GM11168 (cell line): ENCODE measurements at regions not wholly inside any gene's neighbourhood (a gene's known extent, or its start where the extent isn't known, plus 50 kb on each side); places are given as distances from the start of the nearest gene placed in this dataset.
"Not testable (repeated sequence)": the region's sequence is repeated elsewhere in the genome, so short reads cannot be mapped to it uniquely, and the experiment has no call there.

Experiments used
- in situ Hi-C: fragments of 300-500 bp; cut with MboI; formaldehyde crosslinking; loops from one replicate; pipeline ENCODE4 v1.12.0; 2022; ENCODE audit warnings: low sequenced_read_pairs; ENCODE audit not compliant: unreplicated experiment

- in situ Hi-C loops, result loop anchor here (25.0 kb wide), 1 partner anchor 255 kb away; no protein-coding TSS in a partner anchor
Observed at GRCh38 chr4:67342291-67342690, 203.0 kb downstream of the CENPC start.

DNA sequence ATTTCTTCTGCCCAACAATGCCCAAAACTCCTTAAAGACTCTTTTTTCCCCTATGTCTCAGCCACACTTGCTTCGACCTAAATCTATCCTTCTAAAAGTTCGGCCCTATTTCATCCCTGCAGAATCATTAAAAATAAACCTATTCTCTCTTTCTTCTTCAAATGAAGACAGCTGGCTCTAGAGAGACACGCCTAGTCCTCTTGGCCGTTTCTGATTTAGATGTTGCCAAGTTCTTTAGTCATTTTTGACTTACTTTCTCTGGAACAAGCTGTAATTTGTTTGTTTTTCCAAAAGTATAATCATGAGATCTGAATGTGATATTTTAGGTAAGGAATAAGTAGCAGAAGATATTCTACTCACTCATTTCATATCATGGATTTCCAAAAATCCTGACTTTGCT, 211.6 kb downstream of the CENPC start:
- in situ Hi-C loops, result loop anchor here (25.0 kb wide), 1 partner anchor 246 kb away; no protein-coding TSS in a partner anchor

- in situ Hi-C loops, result loop anchor here (25.0 kb wide), 1 partner anchor 245 kb away; no protein-coding TSS in a partner anchor
Observed at GRCh38 chr4:67332627-67333026, 212.7 kb downstream of the CENPC start.

DNA sequence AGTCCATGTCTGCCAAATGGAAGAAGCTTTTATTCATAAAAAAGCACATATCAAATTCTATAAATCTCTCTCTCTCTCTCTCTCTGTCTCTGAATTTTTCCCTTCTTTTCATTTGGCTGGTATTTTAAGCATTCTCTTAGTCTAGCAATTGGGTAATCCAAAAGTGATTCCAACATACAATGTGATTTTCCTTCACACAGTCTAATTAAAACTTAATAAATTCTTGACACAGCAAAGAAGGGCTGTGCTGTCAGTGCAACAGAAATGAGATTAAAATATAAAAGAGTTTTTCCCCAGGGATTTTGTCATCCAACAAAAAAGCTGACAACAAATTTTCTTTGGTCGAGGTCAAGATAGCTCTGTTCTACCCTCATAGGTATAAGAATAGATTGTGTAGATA, 216.9 kb downstream of the CENPC start:
- in situ Hi-C loops, result loop anchor here (25.0 kb wide), 1 partner anchor 241 kb away; no protein-coding TSS in a partner anchor

DNA sequence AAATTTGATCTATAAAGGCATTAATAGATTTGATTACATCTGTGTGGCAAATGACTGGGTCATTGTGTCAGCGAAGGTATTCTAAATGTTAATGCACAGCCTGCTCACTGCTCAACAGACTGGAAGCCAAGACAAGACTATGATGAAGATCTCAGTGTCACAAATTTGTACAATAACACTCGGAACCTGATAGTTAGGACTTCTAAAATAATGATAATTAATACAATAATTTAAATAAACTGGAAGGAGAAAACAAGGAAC, 217.4 kb downstream of the CENPC start:
- in situ Hi-C loops, result loop anchor here (25.0 kb wide), 1 partner anchor 241 kb away; no protein-coding TSS in a partner anchor

DNA sequence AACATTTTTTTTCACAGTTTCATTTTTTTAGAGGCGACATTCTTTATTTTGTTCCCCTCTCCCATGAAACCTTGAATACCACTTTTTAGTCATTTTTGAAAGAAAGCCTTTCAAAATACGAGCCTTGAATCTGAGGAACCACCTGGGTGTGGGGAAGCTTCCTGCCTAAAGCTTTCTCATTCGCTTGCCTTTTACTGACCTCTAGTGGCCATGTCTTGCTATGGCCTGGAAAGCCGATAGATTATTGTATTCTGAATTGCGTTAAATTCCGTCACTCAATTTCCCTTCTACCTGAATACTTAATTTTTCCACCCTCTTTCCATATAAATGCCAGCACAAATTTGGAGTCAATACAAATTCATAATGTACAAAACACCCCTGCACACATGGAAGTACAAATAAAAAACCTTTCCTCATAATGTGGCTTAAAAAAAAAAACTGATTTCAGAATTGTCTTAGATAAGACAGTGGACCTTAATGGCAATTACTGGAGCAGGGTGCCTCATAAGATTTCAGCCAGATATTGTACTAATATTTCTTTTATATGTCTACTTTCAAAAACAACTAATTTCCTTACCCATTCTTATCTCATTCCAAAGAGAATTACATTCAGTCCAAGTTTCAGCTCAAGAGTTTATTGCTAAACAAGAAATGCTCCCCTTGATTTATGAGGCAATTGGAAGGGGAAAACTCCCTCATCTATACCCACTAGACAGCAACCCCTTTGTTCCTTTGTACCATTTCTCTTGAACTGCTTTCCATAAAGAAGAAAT, 217.9 kb downstream of the CENPC start:
- in situ Hi-C loops, result loop anchor here (25.0 kb wide), 1 partner anchor 240 kb away; no protein-coding TSS in a partner anchor

DNA sequence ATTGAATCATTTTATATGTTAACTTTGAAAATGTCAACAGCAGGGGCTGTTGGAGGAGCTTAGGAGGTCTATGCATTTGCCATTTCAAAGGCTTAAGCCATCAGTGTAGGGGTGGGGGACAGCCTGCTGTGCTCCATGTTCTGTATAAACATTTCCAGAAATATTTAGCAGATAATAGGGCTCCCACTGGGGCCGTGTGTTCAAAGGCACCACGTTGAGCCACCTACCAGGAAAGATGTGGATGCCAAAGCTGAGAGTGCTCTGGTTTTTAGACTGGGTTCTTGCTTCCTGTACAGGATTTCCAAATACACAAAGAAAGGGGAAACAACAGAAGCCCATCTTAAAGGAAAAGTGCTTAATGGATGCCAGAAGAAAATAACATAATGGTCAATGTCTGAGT, 219.5 kb downstream of the CENPC start:
- in situ Hi-C loops, result loop anchor here (25.0 kb wide), 1 partner anchor 238 kb away; no protein-coding TSS in a partner anchor

DNA sequence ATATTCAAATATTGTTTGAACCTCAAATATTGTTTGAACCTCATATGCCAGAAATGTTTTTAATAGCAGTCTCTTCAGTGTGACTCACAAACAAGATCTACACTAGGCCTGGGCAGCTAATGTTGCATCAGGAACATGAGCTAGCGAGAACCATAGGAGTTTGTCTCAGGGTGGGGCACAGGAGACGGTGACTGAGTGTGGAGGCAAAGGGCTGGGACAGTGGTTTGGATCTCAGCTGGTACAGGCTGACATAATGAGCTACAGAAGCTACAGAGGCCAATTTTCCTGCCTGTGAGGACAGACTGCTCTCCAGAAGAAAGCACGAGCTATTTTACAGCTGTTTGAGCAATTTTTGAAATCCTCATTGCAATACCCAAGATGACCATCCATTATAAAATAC, 224.7 kb downstream of the CENPC start:
- in situ Hi-C loops, result no loop called here

GRCh38 chr4:67319607-67320006, 225.7 kb downstream of the CENPC start:
- in situ Hi-C loops, result not testable (repeated sequence)

- in situ Hi-C loops, result not testable (repeated sequence)
Observed at GRCh38 chr4:67300497-67301185, 244.7 kb downstream of the CENPC start.

GRCh38 chr4:67292636-67293035, 252.7 kb downstream of the CENPC start:
- in situ Hi-C loops, result no loop called here

DNA sequence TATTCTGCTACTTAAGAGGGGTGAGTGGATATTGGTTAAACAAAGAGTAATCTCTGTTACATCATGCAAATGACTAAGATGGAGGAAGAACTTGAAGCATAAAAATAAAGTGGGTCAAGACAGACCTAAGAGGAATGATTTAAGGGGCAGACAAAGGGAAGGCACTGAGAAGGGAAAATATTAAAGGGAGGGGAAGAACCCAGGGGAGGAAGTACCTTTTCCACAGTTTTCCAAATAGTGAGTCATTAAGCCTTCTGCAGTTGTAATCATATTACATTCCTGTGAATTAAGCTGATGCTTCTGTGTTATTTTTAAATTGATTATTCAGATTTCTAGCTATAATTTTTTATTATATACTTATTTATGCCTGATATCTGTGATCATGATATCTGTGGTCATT, 253.3 kb downstream of the CENPC start:
- in situ Hi-C loops, result no loop called here

DNA sequence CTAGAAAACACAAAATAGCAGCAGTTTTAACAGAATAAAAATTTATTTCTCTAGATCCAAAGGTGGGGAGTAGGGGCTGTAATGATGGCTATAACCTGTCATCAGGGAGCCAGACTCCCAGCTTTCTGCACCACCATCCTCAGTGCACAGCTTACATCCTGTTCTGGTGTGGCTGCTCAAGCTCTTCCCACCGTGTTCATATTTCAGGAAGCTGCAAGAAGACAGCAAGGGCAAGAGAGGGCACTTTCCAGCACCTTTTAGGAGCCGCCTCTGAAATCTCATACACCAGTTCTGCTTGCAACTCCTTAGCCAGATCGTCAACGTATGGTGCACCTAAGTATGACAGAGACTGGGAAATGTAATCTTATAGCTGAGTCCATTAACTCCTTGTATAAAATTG, 253.7 kb downstream of the CENPC start:
- in situ Hi-C loops, result no loop called here

- in situ Hi-C loops, result no loop called here
Observed at GRCh38 chr4:67288964-67289363, 256.3 kb downstream of the CENPC start.

- in situ Hi-C loops, result no loop called here
Observed at GRCh38 chr4:67286724-67287123, 258.6 kb downstream of the CENPC start.

GRCh38 chr4:67282749-67283148, 262.6 kb downstream of the CENPC start:
- in situ Hi-C loops, result no loop called here

DNA sequence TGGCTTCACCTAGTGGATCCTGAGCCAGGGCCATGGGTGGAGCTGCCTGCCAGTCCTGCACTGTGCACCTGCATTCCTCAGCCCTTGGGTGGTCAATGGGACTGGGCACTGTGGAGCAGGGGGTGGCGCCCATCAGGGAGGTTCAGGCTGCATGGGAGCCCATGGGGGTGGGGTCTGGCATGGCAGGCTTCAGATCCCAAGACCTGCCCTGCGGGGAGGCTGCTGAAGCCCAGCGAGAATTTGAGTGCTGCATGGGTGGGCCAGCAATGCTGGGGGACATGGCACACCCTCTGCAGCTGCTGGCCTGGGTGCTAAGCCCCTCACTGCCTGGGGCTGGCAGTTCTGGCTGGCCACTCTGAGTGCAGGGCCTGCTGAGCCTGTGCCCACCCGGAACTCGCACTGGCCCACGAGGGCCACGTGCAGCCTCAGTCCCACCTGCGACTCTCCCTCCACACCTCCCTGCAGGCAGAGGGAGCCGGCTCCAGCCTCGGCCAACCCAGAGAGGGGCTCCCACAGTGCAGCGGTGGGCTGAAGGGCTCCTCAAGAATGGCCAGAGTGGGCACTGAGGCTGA, 270.0 kb downstream of the CENPC start:
- in situ Hi-C loops, result no loop called here

GRCh38 chr4:67274671-67275070, 270.6 kb downstream of the CENPC start:
- in situ Hi-C loops, result not testable (repeated sequence)

DNA sequence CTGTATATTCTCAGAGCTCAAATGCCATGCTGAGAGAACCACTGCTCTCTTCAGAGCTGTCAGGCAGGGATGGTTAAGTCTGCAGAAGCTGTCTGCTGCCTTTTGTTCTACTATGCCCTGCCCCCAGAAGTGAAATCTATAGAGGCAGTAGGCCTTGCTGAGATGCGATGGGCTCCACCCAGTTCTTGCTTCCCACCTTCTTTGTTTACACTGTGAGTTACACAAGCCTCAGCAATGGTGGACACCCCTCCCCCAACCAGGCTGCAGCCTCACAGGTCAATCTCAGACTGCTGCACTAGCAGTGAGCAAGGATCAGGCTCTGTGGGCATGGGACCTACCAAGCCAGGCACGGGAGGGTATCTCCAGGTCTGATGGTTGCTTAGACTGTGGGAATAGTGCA, 271.6 kb downstream of the CENPC start:
- in situ Hi-C loops, result no loop called here

GRCh38 chr4:67261971-67262370, 283.3 kb downstream of the CENPC start:
- in situ Hi-C loops, result no loop called here

- in situ Hi-C loops, result no loop called here
Observed at GRCh38 chr4:67256388-67257043, 288.8 kb downstream of the CENPC start.
